ENCODE measurements at regions not wholly inside any gene's neighbourhood (a gene's known extent, or its start where the extent isn't known, plus 50 kb on each side); places are given as distances from the start of the nearest gene placed in this dataset.

GRCh38 chr10:130495891-130496636, 359.9 kb downstream of the GLRX3 start:
- TF ChIP-seq CTCF (IDR thresholded peaks at IDR 0.05; ENCODE audit: low read length) (no peak), EZH2 (IDR thresholded peaks at IDR 0.05; ENCODE audit: borderline replicate concordance, low read length) (no peak)

GRCh38 chr10:130497056-130498010, 361.1 kb downstream of the GLRX3 start:
- no peak for TF ChIP-seq EZH2 (IDR thresholded peaks at IDR 0.05; ENCODE audit: borderline replicate concordance, low read length)
- TF ChIP-seq CTCF (IDR thresholded peaks at IDR 0.05; ENCODE audit: low read length) = no peak
- Histone ChIP-seq H3K27me3 (ENCODE audit: insufficient read depth, low read length) (no peaks in the 10 kb centered on the region), H3K79me2 (ENCODE audit: insufficient read depth, low read length) (no peaks in the 10 kb centered on the region), H3K4me2 (ENCODE audit: low read length) (no peak overlapping the region), H3K4me1 (ENCODE audit: insufficient read depth, low read length, severe bottlenecking) (no peaks in the 10 kb centered on the region), H4K20me1 (ENCODE audit: insufficient read depth, low read length) (no peaks in the 10 kb centered on the region), H3K27ac (ENCODE audit: low read depth, low read length, poor library complexity, severe bottlenecking) (no peak overlapping the region), H3K9me3 (ENCODE audit: low read length) (no peaks in the 10 kb centered on the region), H3K36me3 (ENCODE audit: insufficient read depth, low read length) (no peaks in the 10 kb centered on the region), H3F3A (ENCODE audit: insufficient read depth, low read length) (no peaks in the 10 kb centered on the region), H3K9ac (ENCODE audit: low read length) (no peak overlapping the region), H2AFZ (ENCODE audit: low read length) (no peak overlapping the region), H3K4me3 (ENCODE audit: low read depth, low read length, poor library complexity, severe bottlenecking) (no peak overlapping the region), H3K9me2 (ENCODE audit: low read depth, low read length) (no peaks in the 10 kb centered on the region)

More at GRCh38 chr10:130495891-130496636, 359.9 kb downstream of the GLRX3 start:
- Histone ChIP-seq H3K9me3 (ENCODE audit: low read length) (no peaks in the 10 kb centered on the region), H4K20me1 (ENCODE audit: insufficient read depth, low read length) (no peaks in the 10 kb centered on the region), H3K9ac (ENCODE audit: low read length) (no peak overlapping the region), H2AFZ (ENCODE audit: low read length) (no peak overlapping the region), H3K4me3 (ENCODE audit: low read depth, low read length, poor library complexity, severe bottlenecking) (no peak overlapping the region), H3K27ac (ENCODE audit: low read depth, low read length, poor library complexity, severe bottlenecking) (no peak overlapping the region), H3F3A (ENCODE audit: insufficient read depth, low read length) (no peaks in the 10 kb centered on the region), H3K36me3 (ENCODE audit: insufficient read depth, low read length) (no peaks in the 10 kb centered on the region), H3K27me3 (ENCODE audit: insufficient read depth, low read length) (no peaks in the 10 kb centered on the region), H3K4me2 (ENCODE audit: low read length) (no peak overlapping the region), H3K9me2 (ENCODE audit: low read depth, low read length) (no peaks in the 10 kb centered on the region), H3K4me1 (ENCODE audit: insufficient read depth, low read length, severe bottlenecking) (no peaks in the 10 kb centered on the region), H3K79me2 (ENCODE audit: insufficient read depth, low read length) (no peaks in the 10 kb centered on the region)

DNA sequence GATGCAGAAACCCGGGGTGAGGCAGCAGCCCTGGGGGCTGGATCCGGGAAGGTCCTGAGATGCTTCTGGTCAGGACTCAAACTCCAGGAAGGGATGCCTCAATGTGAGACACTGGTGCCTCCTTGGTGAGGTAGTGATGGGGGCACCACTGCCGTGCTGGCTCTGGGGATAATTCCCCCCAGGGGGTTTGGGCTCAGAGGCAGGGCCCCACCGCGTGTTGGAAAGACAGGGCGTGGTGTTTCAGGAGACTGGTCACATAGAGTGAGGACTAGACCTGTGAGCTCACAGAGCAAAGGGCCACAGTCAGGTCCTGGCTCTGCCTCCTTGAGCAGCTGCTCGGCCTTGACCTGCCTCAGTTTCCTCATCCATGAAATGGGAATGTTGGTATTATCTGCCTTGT, 361.9 kb downstream of the GLRX3 start:
- Histone ChIP-seq H3K79me2 (ENCODE audit: insufficient read depth, low read length) (no peaks in the 10 kb centered on the region), H4K20me1 (ENCODE audit: insufficient read depth, low read length) (no peaks in the 10 kb centered on the region), H3K27ac (ENCODE audit: low read depth, low read length, poor library complexity, severe bottlenecking) (no peak overlapping the region), H3K4me1 (ENCODE audit: insufficient read depth, low read length, severe bottlenecking) (no peaks in the 10 kb centered on the region), H3K9me3 (ENCODE audit: low read length) (no peaks in the 10 kb centered on the region), H3K36me3 (ENCODE audit: insufficient read depth, low read length) (no peaks in the 10 kb centered on the region), H3K4me2 (ENCODE audit: low read length) (no peak overlapping the region), H3K9me2 (ENCODE audit: low read depth, low read length) (no peaks in the 10 kb centered on the region), H2AFZ (ENCODE audit: low read length) (no peak overlapping the region), H3K4me3 (ENCODE audit: low read depth, low read length, poor library complexity, severe bottlenecking) (no peak overlapping the region), H3F3A (ENCODE audit: insufficient read depth, low read length) (no peaks in the 10 kb centered on the region), H3K27me3 (ENCODE audit: insufficient read depth, low read length) (no peaks in the 10 kb centered on the region), H3K9ac (ENCODE audit: low read length) (no peak overlapping the region)
- TF ChIP-seq CTCF (IDR thresholded peaks at IDR 0.05; ENCODE audit: low read length) (no peak), EZH2 (IDR thresholded peaks at IDR 0.05; ENCODE audit: borderline replicate concordance, low read length) (no peak)
